ENCODE measurements at regions not wholly inside any gene's neighbourhood (a gene's known extent, or its start where the extent isn't known, plus 50 kb on each side); places are given as distances from the start of the nearest gene placed in this dataset.

DNA sequence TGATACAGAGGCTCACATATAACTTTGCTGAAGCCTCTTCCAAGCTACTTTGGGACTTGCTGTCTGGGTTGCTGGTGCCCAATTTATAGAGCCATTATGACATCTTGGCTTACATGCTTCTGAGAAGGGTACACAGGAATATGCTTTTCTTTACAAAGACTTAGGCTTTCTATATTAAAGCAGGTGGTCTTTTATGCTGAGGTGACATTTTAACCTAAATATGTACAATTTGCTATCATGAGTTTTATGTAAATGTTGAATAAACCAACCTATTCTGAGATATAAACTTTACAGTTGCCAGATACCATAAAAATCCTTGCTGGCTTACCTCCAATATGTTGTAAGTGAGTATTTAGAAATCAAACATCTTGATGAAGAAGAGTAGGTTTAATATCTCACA lies 509.2 kb upstream of the CHD1 start:
- TF ChIP-seq, protein P1, sequence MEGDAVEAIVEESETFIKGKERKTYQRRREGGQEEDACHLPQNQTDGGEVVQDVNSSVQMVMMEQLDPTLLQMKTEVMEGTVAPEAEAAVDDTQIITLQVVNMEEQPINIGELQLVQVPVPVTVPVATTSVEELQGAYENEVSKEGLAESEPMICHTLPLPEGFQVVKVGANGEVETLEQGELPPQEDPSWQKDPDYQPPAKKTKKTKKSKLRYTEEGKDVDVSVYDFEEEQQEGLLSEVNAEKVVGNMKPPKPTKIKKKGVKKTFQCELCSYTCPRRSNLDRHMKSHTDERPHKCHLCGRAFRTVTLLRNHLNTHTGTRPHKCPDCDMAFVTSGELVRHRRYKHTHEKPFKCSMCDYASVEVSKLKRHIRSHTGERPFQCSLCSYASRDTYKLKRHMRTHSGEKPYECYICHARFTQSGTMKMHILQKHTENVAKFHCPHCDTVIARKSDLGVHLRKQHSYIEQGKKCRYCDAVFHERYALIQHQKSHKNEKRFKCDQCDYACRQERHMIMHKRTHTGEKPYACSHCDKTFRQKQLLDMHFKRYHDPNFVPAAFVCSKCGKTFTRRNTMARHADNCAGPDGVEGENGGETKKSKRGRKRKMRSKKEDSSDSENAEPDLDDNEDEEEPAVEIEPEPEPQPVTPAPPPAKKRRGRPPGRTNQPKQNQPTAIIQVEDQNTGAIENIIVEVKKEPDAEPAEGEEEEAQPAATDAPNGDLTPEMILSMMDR (conservative IDR thresholded peaks at IDR 0.05; ENCODE audit: low read depth, low read length), result no peak
- no peak for TF ChIP-seq EZH2 (IDR thresholded peaks at IDR 0.05; ENCODE audit: low read length, unreplicated experiment)

Data from PC-3 (cell line).